Tibial nerve (tissue), 4 donors: ENCODE measurements at regions not wholly inside any gene's neighbourhood (a gene's known extent, or its start where the extent isn't known, plus 50 kb on each side); places are given as distances from the start of the nearest gene placed in this dataset.

Experiments
- DNase-seq, 2 donors: peaks; one replicate each; pipeline ENCODE4 v3.0.0-alpha.2; 2019; ENCODE audit warnings: low spot score in 2 of 2
- H3K27ac ChIP-seq, 4 donors: fragments of 200-600 bp; sonication (generic) in 3 of 4; one replicate each; pipeline ENCODE4 v1.5.1; 2017 to 2019; ENCODE audit warnings: mild to moderate bottlenecking in 1 of 4
- H3K27me3 ChIP-seq, 2 donors: fragments of 200-600 bp; sonication (generic) in 1 of 2; one replicate each; pipeline versions ENCODE4 v1.5.1 to v1.6.0; 2017 to 2019
- H3K36me3 ChIP-seq, 3 donors: fragments of 200-600 bp; sonication (generic); one replicate each; pipeline ENCODE4 v1.5.1; 2018 to 2019
- H3K4me1 ChIP-seq, 4 donors: fragments of 200-600 bp; sonication (generic) in 3 of 4; one replicate each; pipeline ENCODE4 v1.5.1; 2017 to 2019
- H3K4me3 ChIP-seq, 4 donors: fragments of 200-600 bp; sonication (generic) in 3 of 4; one replicate each; pipeline ENCODE4 v1.5.1; 2017 to 2019; ENCODE audit warnings: mild to moderate bottlenecking in 1 of 4, moderate library complexity in 1 of 4
- H3K9me3 ChIP-seq, 4 donors: fragments of 200-600 bp; sonication (generic) in 3 of 4; one replicate each; pipeline ENCODE4 v1.5.1; 2017 to 2019
- EP300 ChIP-seq, 2 donors: sonication (generic); formaldehyde crosslinking; IDR thresholded peaks; one replicate each; pipeline ENCODE4 v1.6.1; 2017; ENCODE audit warnings: antibody characterized with exemption in 2 of 2, mild to moderate bottlenecking in 1 of 2
- POLR2A ChIP-seq, 2 donors: fragments of 450-650 bp; IDR thresholded peaks; one replicate each; pipeline ENCODE4 v1.6.1; 2017; ENCODE audit warnings: antibody characterized with exemption in 2 of 2, mild to moderate bottlenecking in 2 of 2, moderate library complexity in 2 of 2
- WGBS, 2 donors: methylation state at CpG; one replicate each; pipeline ENCODE4 v1.1.5; 2018; 5-methylcytosine and 5-hydroxymethylcytosine counted together
- TF ChIP-seq, protein P1 (sequence below), 5 experiments: fragments of 200-600 bp in 3 of 5; fragments of 450-650 bp in 2 of 5; sonication (generic) in 3 of 5; IDR thresholded peaks; one replicate each; pipeline ENCODE4 v1.5.1; 2016 to 2019; ENCODE audit warnings: antibody characterized with exemption in 5 of 5, mild to moderate bottlenecking in 3 of 5, moderate library complexity in 2 of 5

DNA sequence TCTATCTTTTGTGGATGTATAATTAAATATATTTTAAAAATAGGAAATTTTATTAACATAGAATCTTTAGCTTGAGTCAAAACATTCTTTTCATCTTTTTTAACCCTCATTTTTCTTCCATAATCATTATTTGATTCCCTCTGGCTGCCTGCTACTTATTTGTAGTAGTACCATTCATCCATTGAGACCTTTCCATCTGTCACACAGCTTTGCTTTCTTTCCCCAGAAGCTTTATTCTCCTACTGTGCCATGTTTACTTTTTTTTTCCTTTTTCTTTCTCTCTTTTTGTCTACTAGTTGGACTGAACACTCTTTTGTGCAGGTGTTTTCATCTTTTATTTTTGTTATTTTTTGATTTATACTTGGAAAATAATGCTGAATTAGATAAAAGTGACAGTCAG is 522.6 kb upstream of the MMS22L start:
- Histone ChIP-seq H3K36me3 (no peaks in the 10 kb centered on the region), H3K27me3 (no peaks in the 10 kb centered on the region), H3K4me3 (no peak overlapping the region), H3K9me3 (no peaks in the 10 kb centered on the region), H3K4me1 (no peaks in the 10 kb centered on the region), H3K27ac (no peak overlapping the region)
- DNase-seq = no peak
- TF ChIP-seq, protein P1, sequence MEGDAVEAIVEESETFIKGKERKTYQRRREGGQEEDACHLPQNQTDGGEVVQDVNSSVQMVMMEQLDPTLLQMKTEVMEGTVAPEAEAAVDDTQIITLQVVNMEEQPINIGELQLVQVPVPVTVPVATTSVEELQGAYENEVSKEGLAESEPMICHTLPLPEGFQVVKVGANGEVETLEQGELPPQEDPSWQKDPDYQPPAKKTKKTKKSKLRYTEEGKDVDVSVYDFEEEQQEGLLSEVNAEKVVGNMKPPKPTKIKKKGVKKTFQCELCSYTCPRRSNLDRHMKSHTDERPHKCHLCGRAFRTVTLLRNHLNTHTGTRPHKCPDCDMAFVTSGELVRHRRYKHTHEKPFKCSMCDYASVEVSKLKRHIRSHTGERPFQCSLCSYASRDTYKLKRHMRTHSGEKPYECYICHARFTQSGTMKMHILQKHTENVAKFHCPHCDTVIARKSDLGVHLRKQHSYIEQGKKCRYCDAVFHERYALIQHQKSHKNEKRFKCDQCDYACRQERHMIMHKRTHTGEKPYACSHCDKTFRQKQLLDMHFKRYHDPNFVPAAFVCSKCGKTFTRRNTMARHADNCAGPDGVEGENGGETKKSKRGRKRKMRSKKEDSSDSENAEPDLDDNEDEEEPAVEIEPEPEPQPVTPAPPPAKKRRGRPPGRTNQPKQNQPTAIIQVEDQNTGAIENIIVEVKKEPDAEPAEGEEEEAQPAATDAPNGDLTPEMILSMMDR (IDR thresholded peaks at IDR 0.05) = no peak
- TF ChIP-seq POLR2A (IDR thresholded peaks at IDR 0.05) (no peak), EP300 (IDR thresholded peaks at IDR 0.05) (no peak)

DNA sequence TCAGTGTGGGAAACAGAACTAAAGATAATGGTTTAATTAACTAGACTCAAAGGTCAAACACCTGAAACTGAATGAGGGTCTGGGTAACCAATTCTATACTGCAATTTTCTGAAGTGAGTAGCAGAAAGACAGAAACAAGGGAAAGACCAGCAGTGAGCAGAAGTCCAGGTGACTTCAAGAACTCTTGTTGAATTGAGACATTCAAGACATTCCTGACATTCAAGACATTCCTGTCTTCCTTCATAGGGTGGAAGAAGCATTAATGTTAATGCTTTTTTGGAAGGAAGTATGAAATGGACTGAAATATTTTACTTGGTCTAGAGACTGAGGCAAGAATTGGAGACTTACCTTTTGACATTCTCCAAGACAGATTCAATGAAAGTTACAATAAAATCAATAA is 529.9 kb upstream of the MMS22L start:
- Histone ChIP-seq H3K27ac (no peak overlapping the region), H3K27me3 (no peaks in the 10 kb centered on the region), H3K9me3 (no peaks in the 10 kb centered on the region), H3K4me3 (no peak overlapping the region), H3K4me1 (no peaks in the 10 kb centered on the region), H3K36me3 (no peaks in the 10 kb centered on the region)
- TF ChIP-seq POLR2A (IDR thresholded peaks at IDR 0.05) = no peak
- TF ChIP-seq, protein P1 (IDR thresholded peaks at IDR 0.05) = no peak
- TF ChIP-seq EP300 (IDR thresholded peaks at IDR 0.05) = no peak
- no peak for DNase-seq

DNA sequence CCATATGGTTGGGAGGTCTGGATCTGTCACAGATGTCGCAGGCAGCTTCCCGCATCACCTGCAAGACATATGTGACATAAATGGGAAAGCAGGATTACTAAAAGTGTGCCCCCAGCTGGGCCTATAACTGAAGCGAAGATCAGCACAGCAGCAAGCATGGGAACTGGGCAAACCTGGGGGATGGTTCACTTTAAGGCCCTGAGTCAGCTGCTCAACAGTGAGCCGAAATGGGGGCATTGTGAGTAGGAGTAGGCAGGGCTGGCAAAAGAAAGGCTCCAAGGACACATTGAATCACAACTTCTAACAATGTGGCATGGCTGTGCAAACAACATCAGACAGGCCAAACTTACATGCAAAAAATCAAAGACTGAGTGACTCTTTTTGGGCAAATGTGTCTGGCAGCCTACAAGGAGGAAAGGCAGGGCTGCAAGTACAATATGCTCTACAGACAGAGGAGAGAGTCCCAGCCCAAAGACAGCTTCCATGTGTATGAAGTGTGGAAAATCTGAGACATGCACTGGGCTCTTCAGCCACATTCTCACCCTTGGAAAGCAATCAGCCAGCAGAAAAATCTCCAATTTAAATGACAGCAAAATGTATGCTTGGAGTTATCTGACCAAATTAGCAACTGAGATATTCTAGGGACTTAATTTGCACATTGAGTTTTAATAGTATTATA is 531.0 kb upstream of the MMS22L start:
- Histone ChIP-seq H3K27ac (no peak overlapping the region), H3K4me1 (no peaks in the 10 kb centered on the region)
- TF ChIP-seq, protein P1 (IDR thresholded peaks at IDR 0.05) = no peak
- TF ChIP-seq EP300 (IDR thresholded peaks at IDR 0.05) (no peak), POLR2A (IDR thresholded peaks at IDR 0.05) (no peak)

DNA sequence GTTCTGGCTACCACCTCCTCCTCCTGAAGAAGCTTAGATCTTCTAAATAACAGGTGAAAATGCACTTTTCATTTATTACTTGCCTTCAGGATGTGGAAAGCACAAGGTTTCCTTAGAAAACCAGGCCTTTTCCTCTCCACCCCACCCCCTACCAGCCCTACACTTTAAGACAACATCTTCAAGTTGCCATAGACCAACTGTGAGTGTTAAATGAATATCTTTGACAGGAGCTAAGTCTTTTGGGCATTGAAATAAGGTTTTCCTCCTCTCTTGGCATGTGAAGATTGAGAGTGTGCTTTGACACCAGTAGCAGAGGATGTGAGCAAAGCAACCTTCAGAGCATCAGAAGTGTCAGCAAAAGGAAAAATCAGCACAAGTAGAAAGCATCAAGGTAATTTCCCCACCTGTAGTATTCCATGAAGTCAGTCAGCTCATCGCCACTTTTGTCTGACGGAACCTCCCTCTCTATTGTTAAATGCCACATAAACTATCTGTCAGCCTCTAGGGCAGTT is 532.3 kb upstream of the MMS22L start:
- H3K9me3 ChIP-seq = no peaks in the 10 kb centered on the region
- no peak overlapping the region for H3K27ac ChIP-seq
- no peaks in the 10 kb centered on the region for H3K27me3 ChIP-seq
- H3K4me3 ChIP-seq = no peak overlapping the region
- 95 to 96% methylated on average over 2 of the region's 2 CpGs for WGBS, 2 donors
- no peak for DNase-seq
- no peaks in the 10 kb centered on the region for H3K36me3 ChIP-seq
- no peaks in the 10 kb centered on the region for H3K4me1 ChIP-seq
- TF ChIP-seq EP300 (IDR thresholded peaks at IDR 0.05) (no peak), POLR2A (IDR thresholded peaks at IDR 0.05) (no peak)
- TF ChIP-seq, protein P1 (IDR thresholded peaks at IDR 0.05) = no peak

More for the DNA sequence above, 531.0 kb upstream of the MMS22L start:
- DNase-seq = no peak
- no peaks in the 10 kb centered on the region for H3K9me3 ChIP-seq
- no peak overlapping the region for H3K4me3 ChIP-seq
- H3K27me3 ChIP-seq = no peaks in the 10 kb centered on the region
- WGBS, 2 donors = 42 to 79% methylated on average over 4 of the region's 4 CpGs
- H3K36me3 ChIP-seq = no peaks in the 10 kb centered on the region

DNA sequence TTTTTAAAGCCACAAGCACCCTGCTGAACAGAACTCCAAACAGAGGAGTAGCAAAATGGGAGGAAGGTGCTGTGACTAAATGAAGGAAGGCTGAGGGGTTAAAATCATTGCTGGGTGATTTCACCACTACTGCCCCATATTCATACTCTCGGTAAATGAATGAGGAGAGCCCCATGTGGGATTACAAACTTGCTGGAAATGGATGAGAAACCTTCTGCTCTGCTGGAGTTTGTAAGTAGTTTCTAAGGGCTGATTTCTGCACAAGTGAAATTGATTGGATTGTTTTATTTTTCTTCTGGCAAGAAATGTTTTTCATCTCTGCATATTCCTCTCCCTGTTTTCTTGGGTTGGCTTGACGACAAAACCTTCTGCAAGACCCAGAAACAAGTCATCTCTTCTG is 533.5 kb upstream of the MMS22L start:
- Histone ChIP-seq H3K27ac (no peak overlapping the region), H3K27me3 (no peaks in the 10 kb centered on the region), H3K9me3 (no peaks in the 10 kb centered on the region), H3K4me3 (no peak overlapping the region), H3K36me3 (no peaks in the 10 kb centered on the region), H3K4me1 (no peaks in the 10 kb centered on the region)
- TF ChIP-seq POLR2A (IDR thresholded peaks at IDR 0.05) (no peak), EP300 (IDR thresholded peaks at IDR 0.05) (no peak)
- TF ChIP-seq, protein P1 (IDR thresholded peaks at IDR 0.05) = no peak
- no peak for DNase-seq
- 38 to 56% methylated on average over 2 of the region's 2 CpGs for WGBS, 2 donors
